Astrocyte of the cerebellum (primary cell): ENCODE measurements at regions not wholly inside any gene's neighbourhood (a gene's known extent, or its start where the extent isn't known, plus 50 kb on each side); places are given as distances from the start of the nearest gene placed in this dataset.

Experiments
- DNase-seq: peaks from one replicate; pipeline ENCODE4 v3.0.0-alpha.2; 2011; ENCODE audit warnings: low read depth
- H3K4me3 ChIP-seq: 2 replicates; pipeline ENCODE4 v1.5.1; 2011; ENCODE audit warnings: mild to moderate bottlenecking, low read depth, low read length, moderate library complexity
- in situ Hi-C: cut with HindIII; loops from 2 replicates; pipeline ENCODE4 v1.10.0; 2017; ENCODE audit warnings: low sequenced_read_pairs
- TF ChIP-seq, protein P1 (sequence below): IDR thresholded peaks from 2 replicates; pipeline ENCODE4 v1.5.1; 2012; ENCODE audit warnings: low read length, low read depth, moderate library complexity, mild to moderate bottlenecking; ENCODE audit errors: missing control alignments

DNA sequence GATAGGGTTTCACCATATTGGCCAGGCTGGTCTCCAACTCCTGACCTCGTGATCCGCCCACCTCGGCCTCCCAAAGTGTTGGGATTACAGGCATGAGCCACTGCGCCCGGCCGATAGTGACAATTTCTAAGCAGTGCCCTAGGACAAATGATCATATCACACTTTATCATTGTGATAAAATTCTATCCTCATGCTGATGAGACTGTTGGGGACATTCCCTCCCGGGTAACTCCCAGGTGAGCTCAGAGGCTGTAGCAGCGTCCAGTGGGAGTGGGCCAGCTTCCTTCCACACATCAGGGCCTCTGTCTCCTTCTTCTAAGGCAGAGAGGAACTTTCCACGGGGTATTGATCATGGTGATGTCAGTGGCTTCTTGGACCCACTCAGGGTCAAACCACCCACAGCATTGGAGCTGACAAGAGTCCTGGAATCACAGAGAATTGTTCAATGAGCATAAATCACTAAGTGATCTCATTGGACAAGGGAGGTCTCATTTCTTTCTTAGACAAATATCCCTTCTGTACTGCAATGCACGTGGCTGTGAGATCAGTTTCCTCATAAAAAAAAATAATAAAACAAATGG is 256.1 kb downstream of the KLF6 start:
- in situ Hi-C loops = no loop called here
- no peak for DNase-seq
- TF ChIP-seq, protein P1, sequence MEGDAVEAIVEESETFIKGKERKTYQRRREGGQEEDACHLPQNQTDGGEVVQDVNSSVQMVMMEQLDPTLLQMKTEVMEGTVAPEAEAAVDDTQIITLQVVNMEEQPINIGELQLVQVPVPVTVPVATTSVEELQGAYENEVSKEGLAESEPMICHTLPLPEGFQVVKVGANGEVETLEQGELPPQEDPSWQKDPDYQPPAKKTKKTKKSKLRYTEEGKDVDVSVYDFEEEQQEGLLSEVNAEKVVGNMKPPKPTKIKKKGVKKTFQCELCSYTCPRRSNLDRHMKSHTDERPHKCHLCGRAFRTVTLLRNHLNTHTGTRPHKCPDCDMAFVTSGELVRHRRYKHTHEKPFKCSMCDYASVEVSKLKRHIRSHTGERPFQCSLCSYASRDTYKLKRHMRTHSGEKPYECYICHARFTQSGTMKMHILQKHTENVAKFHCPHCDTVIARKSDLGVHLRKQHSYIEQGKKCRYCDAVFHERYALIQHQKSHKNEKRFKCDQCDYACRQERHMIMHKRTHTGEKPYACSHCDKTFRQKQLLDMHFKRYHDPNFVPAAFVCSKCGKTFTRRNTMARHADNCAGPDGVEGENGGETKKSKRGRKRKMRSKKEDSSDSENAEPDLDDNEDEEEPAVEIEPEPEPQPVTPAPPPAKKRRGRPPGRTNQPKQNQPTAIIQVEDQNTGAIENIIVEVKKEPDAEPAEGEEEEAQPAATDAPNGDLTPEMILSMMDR = no peak
- H3K4me3 ChIP-seq = no peak overlapping the region

DNA sequence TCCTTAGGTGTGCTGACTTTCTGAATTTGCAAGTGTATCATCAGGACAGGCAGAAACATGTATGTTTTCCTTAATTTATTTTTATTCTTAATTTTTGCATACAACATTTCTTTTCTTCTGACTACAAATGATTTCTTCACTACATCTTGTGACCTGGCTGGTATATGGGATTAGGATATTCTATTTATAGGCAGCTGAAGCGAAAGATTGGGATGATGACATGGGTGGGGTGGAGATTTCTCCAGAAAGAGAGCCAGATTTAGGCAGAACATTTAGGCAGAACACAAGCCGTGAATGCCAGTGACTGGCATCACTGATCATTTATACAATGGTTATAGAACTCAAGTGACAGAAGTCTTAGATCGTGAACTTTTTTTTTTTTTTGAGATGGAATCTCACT is 256.7 kb downstream of the KLF6 start:
- TF ChIP-seq, protein P1 = no peak
- no peak overlapping the region for H3K4me3 ChIP-seq
- no peak for DNase-seq
- in situ Hi-C loops = no loop called here

DNA sequence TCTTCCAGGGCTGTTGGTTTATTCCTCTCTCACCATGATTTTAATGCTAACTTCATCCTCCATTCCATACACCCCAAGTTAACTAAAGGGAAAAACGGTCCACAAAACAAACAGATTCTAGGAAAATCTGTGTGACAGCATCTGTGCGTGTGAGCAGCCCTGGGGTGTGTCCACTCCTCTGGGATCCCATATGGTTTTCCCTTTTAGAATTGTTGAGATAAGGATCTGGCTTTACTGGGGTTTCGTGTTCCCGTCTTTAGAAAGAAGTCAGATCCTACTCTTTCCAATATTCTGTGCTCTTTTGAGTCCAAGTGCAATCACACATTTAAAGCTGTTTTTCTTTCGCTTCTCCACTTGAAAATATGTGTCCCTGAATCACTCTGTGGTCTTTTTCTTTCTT is 257.1 kb downstream of the KLF6 start:
- H3K4me3 ChIP-seq = no peak overlapping the region
- no peak for DNase-seq
- TF ChIP-seq, protein P1 = no peak
- in situ Hi-C loops = no loop called here

DNA sequence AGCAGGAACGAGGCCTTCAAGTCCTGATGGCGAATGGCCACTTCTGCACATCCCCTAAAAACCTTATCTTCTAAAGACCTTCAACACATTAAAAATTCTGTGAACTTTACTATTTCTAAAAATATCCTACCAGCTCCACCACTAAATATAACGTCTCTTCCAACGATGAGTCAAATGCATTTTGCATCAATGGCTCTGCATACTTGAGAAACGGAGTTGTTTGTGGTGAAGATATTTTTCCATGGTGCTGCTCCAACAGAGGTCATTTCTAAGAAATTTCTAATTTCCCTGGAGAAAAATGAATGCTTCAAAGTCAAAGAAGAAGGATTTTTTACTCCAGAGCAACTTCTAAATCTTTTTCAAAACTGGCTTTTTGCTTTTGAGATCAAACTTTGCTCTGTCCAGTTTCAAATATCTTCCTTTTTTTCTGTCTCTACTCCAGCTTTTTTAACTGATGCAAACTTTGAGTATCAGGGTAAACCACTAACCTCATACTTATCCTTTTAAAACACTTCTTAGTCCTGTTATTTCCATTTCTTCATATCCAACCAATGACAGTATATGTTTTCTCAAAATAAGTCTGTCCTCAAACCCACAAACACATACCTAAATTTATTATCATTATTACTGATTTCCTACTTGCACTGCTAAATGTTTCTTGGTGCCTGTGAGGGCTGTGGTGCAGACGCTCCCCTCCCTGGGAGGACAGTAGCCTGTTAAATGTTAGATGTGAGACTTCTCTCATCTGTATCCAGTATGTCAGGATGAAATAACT is 258.1 kb downstream of the KLF6 start:
- DNase-seq = peak; percentile 77
- TF ChIP-seq, protein P1 = no peak
- in situ Hi-C loops = no loop called here
- no peak overlapping the region for H3K4me3 ChIP-seq

DNA sequence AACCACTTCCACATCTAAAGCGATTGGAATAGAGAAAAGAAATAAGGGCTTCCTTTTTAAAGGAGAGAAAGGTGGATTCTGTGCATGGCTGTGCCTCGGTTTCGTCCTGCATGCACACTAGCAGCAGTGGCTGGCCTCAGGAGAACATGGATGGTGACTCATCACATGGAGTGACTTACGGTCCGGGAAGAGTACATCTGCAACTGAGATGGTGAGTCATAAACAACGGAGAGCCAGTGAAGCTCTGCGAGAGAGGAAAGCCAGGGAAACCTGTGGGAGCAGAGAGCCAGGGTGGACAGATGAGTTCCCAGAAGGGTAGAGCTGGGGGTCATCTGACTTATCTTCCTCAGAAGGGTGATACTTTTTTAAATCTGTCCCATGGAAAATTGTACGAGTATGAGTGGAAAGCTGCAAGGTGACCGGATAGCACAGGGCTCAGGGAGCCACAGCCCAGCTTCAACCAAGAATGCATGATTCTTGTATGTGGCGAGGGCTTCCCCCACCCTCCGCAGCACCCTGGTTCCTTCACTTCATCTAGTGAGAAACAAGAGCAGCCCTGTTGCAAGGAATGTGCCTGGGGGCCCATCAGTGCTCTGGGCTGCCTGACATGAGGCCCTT is 259.1 kb downstream of the KLF6 start:
- in situ Hi-C loops = no loop called here
- TF ChIP-seq, protein P1 = no peak
- no peak overlapping the region for H3K4me3 ChIP-seq
- DNase-seq = peak; percentile 93

DNA sequence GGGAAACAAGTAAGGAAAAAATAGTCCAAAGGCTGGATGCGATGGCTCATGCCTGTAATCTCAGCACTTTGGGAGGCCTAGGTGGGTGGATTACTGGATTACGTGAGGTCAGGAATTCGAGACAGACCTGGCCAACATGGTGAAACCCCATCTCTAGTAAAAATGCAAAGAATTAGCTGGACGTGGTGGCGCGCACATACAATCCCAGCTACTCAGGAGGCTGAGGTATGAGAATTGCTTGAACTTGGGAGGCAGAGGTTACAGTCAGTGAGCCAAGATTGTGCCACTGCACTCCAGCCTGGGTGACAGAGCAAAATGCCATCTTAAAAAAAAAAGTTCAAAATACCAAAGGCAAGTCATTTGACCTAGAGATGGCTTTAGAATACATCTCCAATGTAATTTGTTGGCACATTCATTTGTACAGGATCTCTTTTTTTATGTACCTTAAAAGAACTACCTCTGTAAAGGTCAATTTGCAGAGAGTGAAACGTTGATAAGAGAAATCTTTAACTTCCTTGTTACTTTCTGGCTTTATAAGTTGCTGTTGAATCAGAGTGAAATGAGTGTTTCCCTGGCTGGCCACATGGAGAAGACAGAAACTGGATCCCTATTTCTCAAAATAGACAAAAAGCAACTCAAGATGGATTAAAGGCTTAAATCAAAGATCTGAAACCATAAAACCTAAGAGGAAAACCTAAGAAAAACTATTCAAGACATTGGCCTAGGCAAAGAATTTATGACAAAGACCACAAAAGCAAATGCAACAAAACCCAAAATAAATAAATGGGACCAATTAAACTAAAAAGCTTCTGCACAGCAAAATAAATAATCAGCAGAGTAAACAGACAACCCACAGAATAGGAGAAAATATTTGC is 260.7 kb downstream of the KLF6 start:
- TF ChIP-seq, protein P1 = no peak
- DNase-seq = no peak
- no peak overlapping the region for H3K4me3 ChIP-seq
- in situ Hi-C loops = no loop called here
